Chondrocyte (in vitro differentiated cells): ENCODE measurements at regions not wholly inside any gene's neighbourhood (a gene's known extent, or its start where the extent isn't known, plus 50 kb on each side); places are given as distances from the start of the nearest gene placed in this dataset.

Source experiments
- DNase-seq: peaks from one replicate; pipeline ENCODE4 v3.0.0; 2021; ENCODE audit warnings: mixed read lengths, low spot score
- H3K27ac Mint-ChIP-seq: one replicate; pipeline ENCODE4 v1.8.0; 2021; ENCODE audit warnings: mild to moderate bottlenecking, moderate library complexity, mixed read lengths; ENCODE audit not compliant: unreplicated experiment
- H3K27me3 Mint-ChIP-seq: 2 replicates; pipeline ENCODE4 v1.8.0; 2021; ENCODE audit warnings: low read depth, mixed read lengths
- H3K36me3 Mint-ChIP-seq: 2 replicates; pipeline ENCODE4 v1.8.0; 2021; ENCODE audit warnings: low read depth, mixed read lengths
- H3K4me1 Mint-ChIP-seq: 2 replicates; pipeline ENCODE4 v1.8.0; 2021; ENCODE audit warnings: low read depth, mild to moderate bottlenecking, mixed read lengths
- H3K4me3 Mint-ChIP-seq: one replicate; pipeline ENCODE4 v1.8.0; 2021; ENCODE audit warnings: mild to moderate bottlenecking, moderate library complexity, mixed read lengths; ENCODE audit not compliant: unreplicated experiment
- H3K9me3 Mint-ChIP-seq: 2 replicates; pipeline ENCODE4 v1.8.0; 2021; ENCODE audit warnings: low read depth, mixed read lengths
- CTCF ChIP-seq: fragments of 200-600 bp; sonication (generic); IDR thresholded peaks from 2 replicates; pipeline ENCODE4 v1.5.0; 2021; ENCODE audit warnings: antibody characterized with exemption, mild to moderate bottlenecking, moderate library complexity

- Mint-ChIP-seq H3K4me1 (peaks cover 5% of the 10 kb centered on the region), H3K27ac (no peak overlapping the region), H3K4me3 (no peak overlapping the region), H3K36me3 (no peaks in the 10 kb centered on the region), H3K27me3 (no peaks in the 10 kb centered on the region), H3K9me3 (no peaks in the 10 kb centered on the region)
- no peak for DNase-seq
- no peak for TF ChIP-seq CTCF
Measured at GRCh38 chr5:105903069-105903468, 1767.7 kb downstream of the EFNA5 start.

GRCh38 chr5:105899726-105900125, 1771.0 kb downstream of the EFNA5 start:
- TF ChIP-seq CTCF, result no peak
- no peak overlapping the region for H3K4me3 Mint-ChIP-seq
- no peak for DNase-seq
- H3K27ac Mint-ChIP-seq, result no peak overlapping the region
- H3K27me3 Mint-ChIP-seq, result no peaks in the 10 kb centered on the region
- no peaks in the 10 kb centered on the region for H3K36me3 Mint-ChIP-seq
- H3K4me1 Mint-ChIP-seq, result peaks cover 8% of the 10 kb centered on the region
- H3K9me3 Mint-ChIP-seq, result no peaks in the 10 kb centered on the region

- no peak for DNase-seq
- no peak overlapping the region for H3K4me3 Mint-ChIP-seq
- H3K27me3 Mint-ChIP-seq, result no peaks in the 10 kb centered on the region
- H3K27ac Mint-ChIP-seq, result no peak overlapping the region
- H3K9me3 Mint-ChIP-seq, result no peaks in the 10 kb centered on the region
- no peak for TF ChIP-seq CTCF
- no peaks in the 10 kb centered on the region for H3K36me3 Mint-ChIP-seq
- H3K4me1 Mint-ChIP-seq, result peaks cover 4% of the 10 kb centered on the region
Measured at GRCh38 chr5:105898183-105898582, 1772.6 kb downstream of the EFNA5 start.

- Mint-ChIP-seq H3K27me3 (no peaks in the 10 kb centered on the region), H3K4me1 (no peaks in the 10 kb centered on the region), H3K27ac (no peak overlapping the region), H3K9me3 (peaks cover 3% of the 10 kb centered on the region), H3K4me3 (no peak overlapping the region), H3K36me3 (no peaks in the 10 kb centered on the region)
- no peak for TF ChIP-seq CTCF
- no peak for DNase-seq
Measured at GRCh38 chr5:105885266-105885665, 1785.5 kb downstream of the EFNA5 start.

- no peaks in the 10 kb centered on the region for H3K4me1 Mint-ChIP-seq
- no peak for TF ChIP-seq CTCF
- no peaks in the 10 kb centered on the region for H3K36me3 Mint-ChIP-seq
- no peak for DNase-seq
- no peaks in the 10 kb centered on the region for H3K27me3 Mint-ChIP-seq
- no peaks in the 10 kb centered on the region for H3K9me3 Mint-ChIP-seq
- no peak overlapping the region for H3K4me3 Mint-ChIP-seq
- no peak overlapping the region for H3K27ac Mint-ChIP-seq
Measured at GRCh38 chr5:105882956-105883481, 1787.7 kb downstream of the EFNA5 start.
